Epithelial cell of esophagus (primary cell): ENCODE measurements at regions not wholly inside any gene's neighbourhood (a gene's known extent, or its start where the extent isn't known, plus 50 kb on each side); places are given as distances from the start of the nearest gene placed in this dataset.

Experiments
- DNase-seq: peaks from one replicate; pipeline ENCODE4 v3.0.0; 2010; ENCODE audit warnings: low read depth
- H3K4me3 ChIP-seq: 2 replicates; pipeline ENCODE4 v1.5.1; 2011; ENCODE audit warnings: mild to moderate bottlenecking, low read length, control low read depth
- TF ChIP-seq, protein P1 (sequence below): IDR thresholded peaks from 2 replicates; pipeline ENCODE4 v1.5.1; 2011; ENCODE audit warnings: low read depth, mild to moderate bottlenecking, low read length, control low read depth, inconsistent platforms; ENCODE audit not compliant: insufficient read depth; ENCODE audit errors: missing control alignments

DNA sequence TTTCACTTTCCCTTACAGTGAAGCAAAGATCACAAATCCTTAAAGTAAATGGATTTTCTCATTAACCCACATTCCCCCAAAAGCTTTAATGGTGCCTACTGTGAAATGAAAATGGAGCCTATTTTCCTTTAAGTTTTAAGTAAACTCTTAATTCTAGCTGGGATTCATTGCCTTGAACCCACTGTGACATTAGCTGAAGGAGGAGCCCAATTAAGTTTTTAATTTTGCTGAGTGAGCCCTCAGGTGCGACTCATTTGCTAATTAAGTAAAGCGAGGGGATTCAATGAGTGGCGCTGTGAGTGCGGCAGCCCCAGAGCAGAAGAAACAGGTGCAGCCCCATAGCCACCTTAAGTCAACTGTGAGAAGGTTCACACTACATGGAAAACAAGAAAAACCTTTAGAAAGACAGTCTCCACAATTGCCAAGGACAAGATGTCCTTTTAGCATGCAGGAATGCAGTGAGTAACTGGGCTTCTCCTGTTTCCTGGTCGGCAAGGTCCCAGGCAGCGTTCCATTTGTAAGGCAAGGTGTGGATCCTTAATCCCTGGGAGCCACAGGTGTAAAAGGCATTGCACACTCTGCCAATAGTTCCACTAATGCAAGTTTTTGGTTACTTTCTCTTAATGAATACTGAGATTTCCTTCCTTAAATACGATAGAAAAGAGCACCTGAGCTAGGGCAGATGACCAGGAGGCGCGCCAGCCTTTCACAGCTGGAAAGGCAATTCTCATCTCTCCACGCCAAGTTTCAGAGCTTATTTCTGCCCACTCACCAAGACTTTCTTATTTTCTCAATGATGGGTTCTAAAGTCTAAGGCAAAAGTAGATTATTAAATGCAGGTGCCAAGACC is 87.7 kb downstream of the TMEM18 start:
- peak; percentile 4 for DNase-seq
- H3K4me3 ChIP-seq = no peak overlapping the region
- TF ChIP-seq, protein P1, sequence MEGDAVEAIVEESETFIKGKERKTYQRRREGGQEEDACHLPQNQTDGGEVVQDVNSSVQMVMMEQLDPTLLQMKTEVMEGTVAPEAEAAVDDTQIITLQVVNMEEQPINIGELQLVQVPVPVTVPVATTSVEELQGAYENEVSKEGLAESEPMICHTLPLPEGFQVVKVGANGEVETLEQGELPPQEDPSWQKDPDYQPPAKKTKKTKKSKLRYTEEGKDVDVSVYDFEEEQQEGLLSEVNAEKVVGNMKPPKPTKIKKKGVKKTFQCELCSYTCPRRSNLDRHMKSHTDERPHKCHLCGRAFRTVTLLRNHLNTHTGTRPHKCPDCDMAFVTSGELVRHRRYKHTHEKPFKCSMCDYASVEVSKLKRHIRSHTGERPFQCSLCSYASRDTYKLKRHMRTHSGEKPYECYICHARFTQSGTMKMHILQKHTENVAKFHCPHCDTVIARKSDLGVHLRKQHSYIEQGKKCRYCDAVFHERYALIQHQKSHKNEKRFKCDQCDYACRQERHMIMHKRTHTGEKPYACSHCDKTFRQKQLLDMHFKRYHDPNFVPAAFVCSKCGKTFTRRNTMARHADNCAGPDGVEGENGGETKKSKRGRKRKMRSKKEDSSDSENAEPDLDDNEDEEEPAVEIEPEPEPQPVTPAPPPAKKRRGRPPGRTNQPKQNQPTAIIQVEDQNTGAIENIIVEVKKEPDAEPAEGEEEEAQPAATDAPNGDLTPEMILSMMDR = no peak

DNA sequence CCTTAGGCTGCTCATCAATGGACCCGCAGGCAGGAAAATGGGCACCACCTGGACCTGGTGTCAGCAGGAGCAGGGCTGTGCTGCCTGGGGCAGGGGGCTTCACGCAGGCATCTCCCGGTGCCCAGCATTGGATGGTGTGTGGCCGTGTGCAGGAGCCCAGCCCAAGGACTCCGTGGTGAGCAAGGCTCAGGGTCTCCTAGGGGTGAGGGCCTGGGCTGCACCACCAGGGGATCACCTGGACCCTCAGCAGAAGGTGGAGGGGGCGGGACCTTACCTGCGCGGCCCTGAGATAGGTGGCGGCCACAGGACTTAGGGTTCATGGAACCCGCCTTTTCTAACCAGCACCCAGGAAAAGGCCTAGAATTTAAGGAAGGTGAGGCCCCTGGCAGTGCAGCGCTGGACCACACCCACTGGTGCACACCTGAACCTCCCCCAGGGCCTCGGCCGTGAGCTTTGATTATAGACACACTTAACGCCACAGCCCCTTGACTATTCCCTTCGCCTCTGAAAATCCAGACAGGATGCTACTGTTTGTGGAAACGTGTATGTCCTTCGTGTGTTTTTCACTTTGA is 89.0 kb downstream of the TMEM18 start:
- TF ChIP-seq, protein P1 = no peak
- no peak overlapping the region for H3K4me3 ChIP-seq

DNA sequence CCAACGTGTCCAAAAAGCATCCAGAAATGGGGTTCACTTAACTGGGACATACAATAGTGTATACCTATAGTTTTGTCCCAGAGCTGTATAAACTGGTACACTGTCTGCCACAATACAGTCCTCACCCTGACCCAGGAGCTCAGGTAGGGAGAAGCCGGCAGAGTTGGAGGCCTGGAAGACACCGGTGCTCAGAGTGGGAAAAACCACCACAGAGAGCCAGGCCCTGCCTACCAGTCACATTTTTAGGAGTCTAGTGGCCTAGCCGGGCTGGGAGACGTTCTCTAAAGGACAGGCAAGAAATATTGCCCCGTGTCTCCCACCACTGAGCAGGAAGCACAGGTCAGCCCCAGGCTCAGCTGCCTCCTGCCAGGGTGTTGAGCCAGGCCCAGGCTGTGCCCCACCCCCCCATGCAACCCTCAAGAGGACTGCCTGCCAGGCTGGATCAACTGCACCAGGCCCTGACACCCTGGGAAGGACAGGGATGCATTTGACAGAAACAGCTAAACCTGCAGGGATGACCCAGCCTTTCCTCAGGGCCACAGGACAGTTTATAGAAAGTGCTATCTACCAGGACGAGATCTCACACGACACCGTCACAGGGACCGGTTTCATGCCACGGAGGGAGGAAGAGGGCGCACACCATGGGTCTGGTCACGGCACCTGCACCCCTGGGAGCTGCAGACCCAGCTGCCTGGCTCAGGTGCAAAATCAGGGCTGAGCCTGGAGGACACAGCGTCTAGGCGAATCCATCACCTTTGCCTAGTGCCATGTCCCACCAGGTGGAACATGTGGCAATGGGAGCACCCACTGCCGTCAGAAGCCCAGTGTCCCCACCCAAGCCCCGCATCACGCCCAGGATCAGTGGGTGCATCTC is 89.9 kb downstream of the TMEM18 start:
- DNase-seq = no peak
- H3K4me3 ChIP-seq = no peak overlapping the region
- TF ChIP-seq, protein P1 = no peak

More for the DNA sequence above, 89.0 kb downstream of the TMEM18 start:
- no peak for DNase-seq

DNA sequence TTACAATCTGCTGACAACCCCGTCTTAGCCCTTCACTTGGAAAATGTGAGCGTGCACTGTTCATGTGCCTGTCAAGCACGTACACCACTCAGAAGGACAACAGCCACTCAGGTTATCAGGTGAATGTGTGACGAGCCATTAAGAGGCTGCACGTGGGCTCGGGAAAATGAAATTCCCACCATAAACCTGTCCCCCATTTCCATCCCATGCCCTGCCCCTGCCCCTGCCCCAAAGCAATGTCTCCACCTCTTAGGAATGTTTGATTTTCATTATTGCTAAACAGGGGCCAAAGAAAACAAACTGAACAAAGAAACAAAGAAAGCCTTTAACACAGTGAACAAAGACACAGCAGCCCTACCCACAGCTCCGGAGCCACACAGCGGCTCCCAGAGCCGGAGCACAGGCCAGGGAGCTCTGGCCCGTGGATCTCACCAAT is 90.5 kb downstream of the TMEM18 start:
- no peak overlapping the region for H3K4me3 ChIP-seq
- TF ChIP-seq, protein P1 = no peak
- DNase-seq = no peak

DNA sequence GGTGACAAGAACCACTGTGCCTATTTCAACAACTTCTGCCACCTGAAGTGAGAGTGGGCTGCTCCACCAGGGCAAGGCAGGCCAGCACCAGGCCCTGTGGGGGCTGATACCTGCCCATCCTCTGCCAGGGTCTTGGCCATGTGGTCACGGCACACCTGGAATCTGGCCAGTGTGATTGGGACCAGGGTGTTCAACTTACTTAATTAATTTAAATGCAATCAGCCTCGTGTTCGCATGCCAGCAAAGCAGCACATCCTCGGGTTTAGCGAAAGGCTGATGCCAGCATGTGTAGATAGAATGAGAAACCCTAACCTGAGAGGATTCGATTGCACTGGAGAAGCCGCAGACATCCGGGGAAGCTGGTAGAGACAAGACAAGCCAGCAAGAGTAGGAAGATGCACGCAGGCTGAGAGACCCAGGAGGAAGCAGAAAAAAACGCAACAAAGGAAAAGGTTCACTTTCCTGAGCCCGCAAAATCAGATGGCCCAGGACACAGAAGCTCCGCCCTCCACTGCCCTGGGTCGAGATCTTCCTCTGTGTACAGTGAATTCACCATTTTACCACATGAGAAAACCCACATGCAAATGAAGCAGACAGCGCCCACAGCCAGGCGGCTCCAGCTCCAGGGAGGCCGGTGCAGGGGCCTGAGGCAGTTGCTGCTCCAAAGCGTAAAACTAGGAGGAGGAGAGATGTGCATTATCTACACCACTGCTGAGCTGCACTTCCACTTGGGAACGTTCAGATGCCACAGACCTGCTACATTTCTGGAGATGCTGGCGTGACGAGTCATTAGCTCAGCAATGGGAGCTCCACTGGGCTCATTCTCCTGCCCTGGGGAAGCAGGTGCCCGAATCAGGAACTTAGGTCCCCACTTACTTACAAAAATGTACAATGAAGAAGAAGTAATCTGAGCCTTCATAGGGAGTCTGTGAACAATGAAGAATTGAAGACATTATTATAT is 92.1 kb downstream of the TMEM18 start:
- no peak overlapping the region for H3K4me3 ChIP-seq
- no peak for DNase-seq

More for the DNA sequence above, 92.1 kb downstream of the TMEM18 start:
- TF ChIP-seq, protein P1 = no peak
